ENCODE measurements at regions not wholly inside any gene's neighbourhood (a gene's known extent, or its start where the extent isn't known, plus 50 kb on each side); places are given as distances from the start of the nearest gene placed in this dataset.

DNA sequence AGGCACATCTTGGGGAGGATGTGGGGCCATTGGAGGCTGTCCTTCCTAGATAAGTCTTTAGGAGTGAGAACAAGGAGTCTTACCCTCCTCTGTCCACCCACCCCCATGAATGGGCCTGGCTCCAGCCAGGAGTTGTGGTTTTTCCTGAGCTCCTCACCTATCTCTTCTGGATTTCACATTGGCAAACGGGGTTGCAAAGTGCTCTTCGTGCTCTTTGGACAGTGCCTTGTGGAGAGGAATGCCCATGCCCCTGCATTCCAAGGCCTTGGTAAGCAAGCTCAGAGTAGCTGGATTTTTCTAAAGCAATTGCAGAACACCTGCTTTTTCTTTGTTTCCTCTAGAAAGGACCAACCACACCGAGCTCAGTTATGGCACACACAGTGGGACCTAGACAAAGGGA is 152.1 kb upstream of the CAMK1G start:
- DNase-seq (ENCODE audit: low spot score) = no peak

DNA sequence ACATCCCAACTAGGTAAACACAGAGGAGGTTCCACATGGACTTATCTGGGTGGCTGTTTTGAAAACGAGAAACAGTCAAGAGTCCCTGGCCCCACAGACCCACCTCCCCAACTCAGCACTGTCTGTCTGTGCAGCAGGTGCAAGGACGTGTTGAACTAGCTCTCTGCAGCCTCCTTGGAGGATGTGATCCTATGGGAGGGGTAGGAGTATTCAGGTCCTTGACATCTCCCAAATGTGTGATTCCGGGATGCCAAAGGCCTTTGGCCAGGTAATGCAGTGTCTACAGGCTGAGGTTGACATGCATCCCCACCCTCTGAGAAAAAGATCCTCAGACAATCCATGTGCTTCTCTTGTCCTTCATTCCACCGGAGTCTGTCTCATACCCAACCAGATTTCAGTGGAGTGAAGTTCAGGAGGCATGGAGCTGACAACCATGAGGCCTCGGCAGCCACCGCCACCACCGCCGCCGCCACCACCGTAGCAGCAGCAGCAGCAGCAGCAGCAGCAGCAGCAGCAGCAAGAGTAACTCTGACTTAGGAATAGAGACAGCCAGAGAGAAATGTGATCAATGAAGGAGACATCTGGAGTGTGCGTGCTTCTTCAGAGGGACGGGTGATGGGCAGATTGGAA is 151.6 kb upstream of the CAMK1G start:
- DNase-seq (ENCODE audit: low spot score) = no peak

DNA sequence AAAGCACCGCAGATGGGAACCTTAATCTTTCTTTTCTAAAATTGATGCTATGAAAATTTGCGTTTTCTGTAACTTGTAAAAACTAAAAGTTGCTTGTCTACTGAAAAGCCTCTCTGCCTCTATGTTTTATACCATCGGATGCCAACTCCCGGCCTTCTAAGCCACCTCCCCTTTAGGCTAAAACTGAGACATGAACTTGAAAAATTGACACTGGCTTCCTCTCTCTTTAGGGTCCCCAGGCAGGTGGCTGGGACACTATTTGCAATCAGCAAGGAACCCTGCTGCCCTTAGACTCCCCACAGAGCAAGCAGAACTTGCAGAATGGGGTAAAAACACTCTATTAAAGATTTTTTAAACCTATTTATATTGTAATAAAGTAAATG is 151.1 kb upstream of the CAMK1G start:
- DNase-seq (ENCODE audit: low spot score) = no peak

DNA sequence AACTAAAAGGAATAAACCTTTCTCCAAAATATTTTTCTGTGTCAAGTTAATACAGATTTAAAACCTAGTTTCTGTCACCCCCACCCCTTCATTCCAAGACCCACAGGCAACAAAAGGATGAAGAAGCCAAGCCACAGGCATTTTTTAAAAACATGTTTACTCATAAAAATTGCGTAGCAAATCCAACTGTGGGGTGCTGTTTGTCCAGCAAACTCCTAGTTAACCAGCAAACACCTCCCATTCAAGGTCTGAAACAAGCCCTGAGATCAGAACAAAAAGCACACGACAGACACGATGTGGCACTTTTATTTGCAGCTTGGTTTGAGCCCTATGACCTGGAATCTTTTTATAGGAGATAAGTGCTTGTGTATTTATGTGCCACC is 149.9 kb upstream of the CAMK1G start:
- DNase-seq (ENCODE audit: low spot score) = no peak

DNA sequence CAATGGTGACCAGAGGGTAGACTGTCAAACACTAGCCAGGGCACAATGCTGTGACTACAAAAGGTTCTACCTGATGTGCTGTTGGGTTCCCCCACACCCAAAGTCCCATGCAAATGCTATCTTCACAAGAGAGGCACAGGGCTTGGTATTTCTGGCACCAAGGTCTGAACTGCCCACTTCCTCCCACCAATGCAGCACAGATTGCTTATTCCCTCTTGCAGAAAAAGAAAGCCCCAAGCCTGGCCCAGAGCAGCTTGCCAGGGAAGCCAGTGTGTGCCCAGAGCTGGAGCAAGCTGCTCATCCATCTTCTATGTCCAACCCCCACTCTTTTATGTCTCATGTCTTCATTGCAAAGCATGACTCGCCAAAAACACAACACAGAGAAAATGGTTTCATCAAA is 149.4 kb upstream of the CAMK1G start:
- no peak for DNase-seq (ENCODE audit: low spot score)

DNA sequence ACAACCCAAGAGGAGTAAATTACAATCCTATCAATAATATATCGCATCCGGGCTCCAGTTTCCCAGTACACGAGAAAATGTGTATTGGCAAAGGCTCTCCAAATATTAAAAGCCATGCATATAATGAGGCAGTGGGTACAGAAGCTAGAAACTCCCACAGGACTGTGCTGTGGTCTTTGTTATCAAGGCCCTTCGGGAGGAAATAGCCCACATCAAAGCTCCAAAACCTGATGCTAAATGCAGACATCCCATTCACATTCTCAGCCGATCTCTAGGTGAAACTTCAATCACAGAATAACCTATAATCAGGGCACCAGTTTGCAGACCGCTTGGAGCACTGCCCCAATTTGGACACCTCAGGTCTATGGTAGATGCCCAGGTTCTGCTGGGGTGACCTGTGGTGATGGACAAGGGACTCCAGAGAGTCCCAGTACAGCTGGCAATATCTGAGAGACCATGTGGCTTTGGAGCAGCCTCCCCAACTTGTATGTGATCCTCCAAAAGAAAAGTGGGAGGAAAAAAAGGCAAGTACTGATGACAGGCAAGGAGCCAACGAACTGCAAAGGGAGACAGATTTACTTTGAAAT is 148.8 kb upstream of the CAMK1G start:
- no peak for DNase-seq (ENCODE audit: low spot score)

DNA sequence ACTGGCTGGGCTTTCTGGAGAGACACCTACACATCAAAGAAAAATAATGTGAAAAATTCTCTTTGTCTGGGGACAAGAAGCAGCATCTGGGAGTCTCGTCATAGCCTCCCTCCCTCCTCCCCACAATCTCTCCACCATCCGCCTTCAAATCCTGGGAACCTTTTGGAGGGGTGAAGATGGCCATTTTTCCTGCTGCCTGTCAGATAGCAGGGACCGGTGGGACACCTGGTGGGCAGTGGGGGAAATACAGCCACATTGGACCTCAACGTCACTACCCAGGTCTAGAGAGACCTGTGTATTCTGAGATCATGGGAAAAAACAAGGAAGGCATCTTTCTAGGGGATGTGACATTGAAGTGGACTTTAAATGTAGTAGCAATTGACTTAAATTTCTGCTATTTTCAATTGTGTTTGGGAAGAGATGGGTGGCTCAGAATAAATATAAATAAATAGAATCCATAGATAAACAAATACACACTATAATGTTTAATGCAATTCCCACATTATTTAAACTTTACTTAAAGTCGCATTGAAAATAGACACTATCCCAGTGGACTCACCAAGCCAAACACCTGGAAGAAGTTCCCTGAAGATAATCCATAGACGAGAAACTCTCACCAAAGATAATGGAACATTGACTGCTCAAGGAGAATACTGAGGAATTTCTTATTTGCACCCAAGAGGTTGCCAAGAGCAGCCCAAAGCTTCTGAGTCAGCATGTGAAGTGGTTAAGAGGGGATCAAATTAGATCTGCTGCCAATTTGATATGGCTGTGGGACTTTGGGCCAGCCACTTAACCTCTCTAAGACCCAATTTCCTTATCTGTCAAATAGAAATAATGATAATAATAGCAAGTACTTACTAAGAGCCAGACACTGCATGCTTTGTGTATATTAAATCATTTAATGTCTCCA is 147.6 kb upstream of the CAMK1G start:
- peak; percentile 87 for DNase-seq (ENCODE audit: low spot score)

DNA sequence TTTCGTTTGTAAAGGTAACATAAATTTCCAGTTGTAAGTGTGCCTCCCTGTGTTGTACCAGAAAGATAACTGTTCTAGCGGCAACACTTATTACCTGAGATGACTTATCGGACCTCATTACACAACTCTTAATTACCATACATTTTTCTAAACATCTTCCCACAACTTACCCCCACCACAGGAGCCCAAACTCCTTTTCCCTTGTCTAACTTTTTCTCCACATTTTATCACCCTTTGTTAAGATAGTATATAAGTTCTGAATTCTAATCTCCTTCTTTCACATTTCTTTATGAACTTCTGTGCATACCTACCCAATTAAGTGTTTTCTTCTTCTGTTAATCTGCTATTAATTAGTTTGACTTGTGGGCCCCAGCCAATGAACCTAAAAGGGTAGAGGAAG is 143.7 kb upstream of the CAMK1G start:
- DNase-seq (ENCODE audit: low spot score) = no peak

DNA sequence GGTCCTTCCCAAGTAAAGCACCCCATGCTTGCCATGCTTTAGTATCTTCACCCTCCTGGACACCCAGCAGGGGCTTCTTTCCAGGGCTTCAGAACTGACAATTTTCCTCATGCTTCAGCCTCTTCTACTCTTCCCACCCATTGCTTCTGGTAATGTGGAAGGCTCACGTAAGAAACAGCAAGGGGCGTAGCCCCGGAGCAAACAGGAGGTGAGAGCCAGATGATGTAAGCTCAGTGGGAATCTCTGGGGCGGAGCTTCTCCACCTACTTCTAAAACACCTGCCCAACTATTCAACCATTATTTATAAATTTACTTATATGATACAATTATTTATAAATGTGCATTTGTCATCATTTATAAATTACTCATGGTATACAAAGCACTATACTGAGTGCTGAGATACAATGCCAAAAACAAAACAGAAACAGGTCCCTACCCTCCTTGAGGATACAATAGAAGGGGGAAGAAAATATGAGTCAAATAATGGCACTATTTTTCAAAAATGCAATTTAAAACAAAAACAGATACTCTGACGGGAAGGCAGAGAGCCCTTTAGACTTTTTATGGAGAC is 140.1 kb upstream of the CAMK1G start:
- DNase-seq (ENCODE audit: low spot score) = no peak

DNA sequence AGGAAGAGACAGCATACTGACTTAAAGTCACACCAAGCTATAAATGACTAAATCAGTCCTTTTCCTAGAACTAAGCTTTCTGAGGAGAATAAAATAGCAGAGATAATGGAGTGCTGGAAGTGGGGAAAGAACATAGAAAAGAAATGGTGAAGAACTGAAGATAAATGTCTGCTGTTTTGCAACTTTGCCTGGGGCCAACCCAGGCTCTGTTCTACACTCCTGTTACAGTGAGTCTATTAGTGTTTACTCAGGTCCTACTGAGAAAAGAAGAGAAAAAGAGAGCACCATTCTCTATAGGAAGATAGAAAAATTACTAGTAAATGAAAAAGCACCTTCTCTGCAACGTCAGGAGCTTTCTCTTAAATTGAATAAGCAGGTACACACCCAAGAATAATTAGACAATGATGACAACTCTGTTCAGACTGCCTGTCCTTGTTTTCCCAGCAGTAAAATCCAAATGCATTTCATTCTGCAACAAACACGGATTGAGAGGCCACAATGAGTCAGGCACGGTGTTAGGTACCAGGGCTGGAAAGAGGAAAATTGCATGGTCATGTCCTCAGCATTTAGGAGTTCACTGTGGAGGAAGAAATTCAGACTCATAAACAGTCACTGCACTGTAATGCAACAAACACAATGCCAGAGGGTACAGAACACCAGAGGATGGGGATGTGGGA is 139.4 kb upstream of the CAMK1G start:
- DNase-seq (ENCODE audit: low spot score) = no peak

DNA sequence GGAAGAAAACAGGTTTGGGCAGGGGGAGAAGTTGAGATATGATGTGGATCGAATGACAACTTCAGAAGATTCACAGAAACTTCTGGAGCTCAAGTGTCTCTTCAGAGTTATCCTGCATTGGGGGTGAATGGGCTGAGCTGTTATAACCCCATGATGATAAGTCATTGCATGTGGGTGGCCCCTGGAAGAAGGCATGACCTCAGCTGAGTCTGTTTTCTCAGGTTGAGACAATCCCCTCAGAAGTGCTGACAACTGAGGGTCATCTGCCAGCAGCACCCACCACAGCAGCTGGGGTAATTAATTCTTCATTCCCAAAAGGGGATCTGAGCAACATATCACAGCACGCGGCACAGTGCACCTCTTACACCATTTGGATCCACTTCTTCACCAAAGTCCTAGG is 138.6 kb upstream of the CAMK1G start:
- DNase-seq (ENCODE audit: low spot score) = no peak

DNA sequence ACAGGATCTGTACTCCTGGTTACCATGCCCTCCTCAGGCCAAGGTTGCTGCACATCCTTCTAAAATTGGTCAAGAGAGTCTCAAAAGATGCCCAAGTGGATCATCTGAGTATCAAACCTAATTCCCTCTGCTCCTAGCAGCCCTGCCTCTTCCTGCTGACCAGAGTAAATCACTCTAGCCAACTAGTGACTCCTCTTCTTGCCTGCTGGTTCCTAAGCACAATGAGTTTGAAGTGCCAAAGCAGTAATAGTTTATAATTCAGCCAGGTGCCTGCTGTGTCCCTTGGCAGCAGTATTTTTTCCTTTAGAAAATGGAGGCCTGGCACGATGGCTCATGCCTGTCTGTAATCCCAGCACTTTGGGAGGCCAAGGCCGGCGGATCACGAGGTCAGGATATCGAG is 137.9 kb upstream of the CAMK1G start:
- no peak for DNase-seq (ENCODE audit: low spot score)

DNA sequence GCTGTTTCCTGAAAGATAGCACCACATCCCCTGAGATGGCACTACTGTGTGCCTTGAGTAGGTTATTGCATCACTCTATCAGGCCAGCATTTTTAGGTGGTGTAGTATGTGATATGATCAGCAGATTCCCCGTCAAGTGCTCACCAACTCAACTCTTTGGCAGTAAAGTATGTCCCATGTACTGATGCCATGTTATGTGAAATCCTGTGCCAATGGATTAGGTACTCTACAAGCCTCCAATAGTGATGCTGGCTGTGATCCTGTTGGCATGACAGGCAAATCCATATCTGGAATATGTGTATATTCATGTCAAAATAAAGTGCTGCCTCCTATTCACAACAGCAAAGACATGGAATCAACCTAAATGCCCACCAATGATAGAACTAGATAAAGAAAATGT is 137.2 kb upstream of the CAMK1G start:
- DNase-seq (ENCODE audit: low spot score) = no peak

DNA sequence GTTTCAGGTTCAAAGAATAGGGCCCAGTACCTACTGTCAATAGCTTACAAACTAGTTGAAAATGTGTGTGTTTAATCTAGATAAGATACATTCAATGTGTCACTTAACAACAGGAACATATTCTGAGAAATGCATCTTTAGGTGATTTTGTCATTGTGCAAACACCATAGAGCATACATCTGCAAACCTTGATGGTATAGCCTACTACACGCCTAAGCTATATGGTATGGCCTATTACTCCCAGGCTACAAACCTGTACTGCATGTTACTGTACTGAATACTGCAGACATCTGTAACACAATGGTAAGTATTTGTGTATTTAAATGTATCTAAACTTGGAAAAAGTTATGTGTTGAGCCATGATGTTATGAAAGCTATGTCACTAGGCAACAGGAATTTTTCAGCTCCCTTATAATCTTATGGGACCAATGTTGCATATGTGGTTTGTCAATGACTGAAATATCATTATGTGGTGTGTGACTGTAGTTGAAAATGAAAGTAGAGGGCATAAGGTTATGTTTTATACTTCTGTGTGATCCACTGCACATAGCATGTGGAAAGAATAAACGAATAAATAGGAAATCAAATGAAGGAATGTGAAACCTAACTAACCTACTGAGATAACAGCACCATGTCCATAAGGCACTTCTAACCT is 129.0 kb upstream of the CAMK1G start:
- no peak for DNase-seq (ENCODE audit: low spot score)

DNA sequence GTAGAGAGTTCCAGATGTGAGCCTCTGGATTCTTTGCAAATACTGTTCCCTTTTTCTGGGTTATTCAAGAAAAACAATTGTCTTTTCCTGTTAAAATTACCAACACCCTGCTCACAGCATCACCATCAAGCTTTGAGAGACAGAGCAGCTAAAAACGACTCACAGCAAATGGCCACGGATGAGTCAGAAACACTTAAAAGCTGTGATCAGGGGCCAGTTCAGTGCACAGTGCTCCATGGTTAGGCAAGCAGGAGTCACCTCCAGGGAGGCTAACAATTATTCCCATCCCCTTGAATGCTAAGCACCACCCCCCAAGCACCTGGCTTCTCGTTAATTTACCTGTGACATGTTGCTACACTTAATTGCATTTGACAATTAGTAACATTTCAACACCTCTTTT is 128.4 kb upstream of the CAMK1G start:
- DNase-seq (ENCODE audit: low spot score) = no peak

DNA sequence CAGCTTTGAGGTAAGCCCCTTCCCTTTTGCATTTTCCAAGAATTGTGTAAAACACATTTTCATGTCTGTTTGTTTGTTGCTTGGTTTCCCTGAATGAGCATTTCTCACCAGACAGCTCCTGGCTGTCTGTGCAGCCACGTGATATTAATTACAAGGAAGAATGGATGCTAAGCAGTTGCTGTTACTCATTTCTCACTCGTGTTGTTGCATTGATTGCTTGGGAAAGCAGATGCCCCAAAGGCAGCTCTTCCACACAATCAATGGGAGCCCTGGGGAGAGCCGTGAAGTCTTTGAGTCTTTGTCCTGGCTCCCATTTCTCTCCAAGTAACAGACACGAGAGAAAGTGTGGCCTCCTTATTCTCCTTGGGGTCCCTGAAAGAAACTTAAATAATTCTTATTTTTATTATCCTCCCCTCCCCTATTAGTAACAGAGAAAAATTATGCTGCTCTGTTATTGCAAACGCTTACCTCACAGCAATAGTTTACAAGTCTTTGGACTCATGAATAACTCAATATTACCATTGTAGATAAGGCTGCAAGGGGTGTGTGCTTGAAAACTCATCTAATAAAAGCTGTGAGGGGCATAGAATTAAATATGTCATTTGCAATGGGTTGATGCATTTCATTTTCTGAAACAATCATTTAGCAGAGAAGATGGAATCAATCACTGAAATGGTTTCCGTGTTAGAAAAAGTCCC is 127.7 kb upstream of the CAMK1G start:
- DNase-seq (ENCODE audit: low spot score) = no peak

DNA sequence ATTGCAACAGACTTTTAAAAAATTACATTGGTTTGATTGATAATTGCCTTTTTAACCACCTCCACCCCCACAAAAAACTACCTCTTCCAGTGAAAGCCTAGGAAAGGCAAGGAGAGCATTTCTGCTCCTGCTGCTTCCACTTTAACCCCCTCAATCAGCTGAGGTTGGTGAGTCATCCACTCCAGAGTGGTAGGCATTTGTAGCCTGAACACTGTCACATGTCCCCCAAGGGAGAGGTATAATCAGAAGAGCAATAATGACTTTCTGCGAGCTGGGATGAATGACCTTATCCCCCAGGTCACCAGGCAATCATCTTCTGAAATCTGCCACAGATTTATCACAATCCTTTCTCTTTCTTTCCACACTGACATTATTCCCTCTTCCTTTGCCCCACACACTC is 126.6 kb upstream of the CAMK1G start:
- DNase-seq (ENCODE audit: low spot score) = peak; percentile 31

DNA sequence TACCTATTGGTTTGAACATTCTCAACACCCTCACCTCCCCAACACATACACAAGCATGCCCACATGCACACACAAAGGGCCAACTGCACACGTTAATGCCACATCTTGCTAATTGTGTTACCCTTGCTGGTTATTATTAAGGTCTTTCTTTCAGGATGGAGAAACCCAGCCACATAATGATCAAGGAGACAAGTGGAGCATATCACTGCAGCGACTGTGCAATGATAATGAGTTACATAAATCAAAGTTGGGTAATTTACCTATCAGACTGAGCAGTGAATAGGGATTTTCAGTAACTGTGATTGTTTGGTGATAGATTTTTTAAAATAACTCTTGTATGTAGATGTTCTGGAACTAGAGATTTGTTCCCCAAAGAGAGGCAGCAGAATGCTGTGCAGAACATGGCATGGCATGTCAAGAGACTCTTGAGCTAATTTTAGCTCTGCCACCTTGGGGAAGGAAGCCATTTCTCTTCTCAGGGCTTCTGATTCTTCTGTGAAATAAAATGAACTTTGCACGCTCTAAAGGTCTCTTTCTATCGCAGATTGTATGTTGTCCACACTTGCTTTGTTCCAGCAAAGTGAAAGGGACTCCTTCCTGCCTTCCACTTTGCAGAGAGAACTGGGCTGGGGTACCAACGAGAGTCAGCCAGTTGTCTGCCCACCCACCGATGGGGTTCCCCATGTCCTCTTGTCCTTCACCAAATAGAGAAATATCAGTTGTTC is 126.0 kb upstream of the CAMK1G start:
- no peak for DNase-seq (ENCODE audit: low spot score)

DNA sequence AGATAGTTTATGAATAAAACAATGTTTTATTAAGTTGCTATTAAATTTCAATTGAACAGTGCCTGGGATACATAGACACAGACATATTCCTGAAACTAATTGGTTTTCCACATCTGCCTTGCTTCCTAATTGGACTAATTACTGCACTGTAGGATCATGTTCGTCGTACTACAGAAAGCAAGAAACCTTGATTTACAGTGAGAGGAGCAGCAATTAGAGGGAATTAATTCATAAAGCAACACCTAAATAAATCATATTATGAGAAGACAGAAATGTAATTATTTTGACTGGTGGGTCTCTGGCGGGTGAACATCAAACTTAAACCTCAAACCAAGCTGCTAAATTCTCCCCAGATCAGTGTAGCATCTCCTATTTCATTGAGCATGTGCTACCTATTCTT is 124.6 kb upstream of the CAMK1G start:
- no peak for DNase-seq (ENCODE audit: low spot score)

DNA sequence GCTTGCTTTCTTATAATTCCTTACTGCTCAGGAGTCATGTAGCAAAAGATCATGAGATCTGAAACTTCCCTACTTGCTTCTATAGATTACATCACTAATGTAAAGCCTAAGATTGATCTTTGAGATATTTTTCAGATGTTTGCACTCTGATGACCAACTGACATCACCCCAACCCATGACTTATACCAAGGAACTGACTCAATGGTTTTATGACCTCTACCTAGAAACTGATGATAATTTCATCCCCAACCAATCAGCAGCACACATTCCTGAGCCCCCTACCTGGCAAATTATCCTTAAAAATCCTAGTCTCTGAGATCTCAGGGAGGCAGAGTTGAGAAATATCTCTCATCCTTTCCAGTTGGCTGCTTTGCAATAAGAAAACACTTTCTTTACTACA is 122.3 kb upstream of the CAMK1G start:
- no peak for DNase-seq (ENCODE audit: low spot score)

DNA sequence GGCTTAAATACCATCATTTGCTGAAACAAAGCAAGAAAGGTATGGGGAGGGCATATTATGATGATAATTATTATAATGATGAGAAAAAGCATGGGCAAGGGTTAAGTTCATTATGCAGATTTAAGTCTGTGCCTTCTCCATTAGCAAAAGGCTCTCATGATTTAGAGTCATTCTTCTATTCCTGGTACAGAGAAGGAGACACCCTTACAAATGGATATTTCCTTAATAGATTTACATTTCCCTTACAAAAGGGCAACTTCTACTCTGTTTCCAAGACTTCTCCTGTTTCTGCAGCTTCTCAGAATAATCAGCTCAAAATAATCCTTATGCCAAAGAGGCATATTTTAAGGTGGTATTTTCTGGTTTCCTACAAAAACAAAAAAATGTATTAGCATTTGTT is 121.1 kb upstream of the CAMK1G start:
- DNase-seq (ENCODE audit: low spot score) = no peak

All from COLO829 (cell line).